ENCODE measurements at regions not wholly inside any gene's neighbourhood (a gene's known extent, or its start where the extent isn't known, plus 50 kb on each side); places are given as distances from the start of the nearest gene placed in this dataset.
"Not testable (repeated sequence)": the region's sequence is repeated elsewhere in the genome, so short reads cannot be mapped to it uniquely, and the experiment has no call there.

DNA sequence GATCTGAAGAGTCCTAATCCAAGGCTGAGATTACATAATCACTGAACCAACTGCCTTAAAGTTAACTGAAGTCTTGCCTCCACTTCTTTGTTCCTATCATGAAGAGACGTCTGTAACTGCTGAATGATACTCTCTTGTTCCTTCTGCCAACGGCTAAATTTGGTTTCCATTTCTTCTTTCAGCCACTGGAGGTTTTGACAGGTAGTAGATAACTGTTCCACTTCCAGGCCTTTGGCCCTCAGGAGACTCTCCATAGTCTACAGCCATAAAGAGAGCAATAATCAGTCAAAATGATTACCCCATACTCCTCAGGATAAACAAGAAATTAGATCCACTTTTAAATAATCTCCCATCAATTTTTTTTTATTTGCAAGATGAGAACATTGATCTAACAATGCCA lies 128.1 kb downstream of the NBPF8 start:
- TF ChIP-seq POLR2A, POLR2AphosphoS5 (IDR thresholded peaks at IDR 0.05): not testable (repeated sequence)
- TF ChIP-seq, protein P1, sequence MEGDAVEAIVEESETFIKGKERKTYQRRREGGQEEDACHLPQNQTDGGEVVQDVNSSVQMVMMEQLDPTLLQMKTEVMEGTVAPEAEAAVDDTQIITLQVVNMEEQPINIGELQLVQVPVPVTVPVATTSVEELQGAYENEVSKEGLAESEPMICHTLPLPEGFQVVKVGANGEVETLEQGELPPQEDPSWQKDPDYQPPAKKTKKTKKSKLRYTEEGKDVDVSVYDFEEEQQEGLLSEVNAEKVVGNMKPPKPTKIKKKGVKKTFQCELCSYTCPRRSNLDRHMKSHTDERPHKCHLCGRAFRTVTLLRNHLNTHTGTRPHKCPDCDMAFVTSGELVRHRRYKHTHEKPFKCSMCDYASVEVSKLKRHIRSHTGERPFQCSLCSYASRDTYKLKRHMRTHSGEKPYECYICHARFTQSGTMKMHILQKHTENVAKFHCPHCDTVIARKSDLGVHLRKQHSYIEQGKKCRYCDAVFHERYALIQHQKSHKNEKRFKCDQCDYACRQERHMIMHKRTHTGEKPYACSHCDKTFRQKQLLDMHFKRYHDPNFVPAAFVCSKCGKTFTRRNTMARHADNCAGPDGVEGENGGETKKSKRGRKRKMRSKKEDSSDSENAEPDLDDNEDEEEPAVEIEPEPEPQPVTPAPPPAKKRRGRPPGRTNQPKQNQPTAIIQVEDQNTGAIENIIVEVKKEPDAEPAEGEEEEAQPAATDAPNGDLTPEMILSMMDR (IDR thresholded peaks at IDR 0.05), result not testable (repeated sequence)

Measured in sigmoid colon (tissue), 4 donors.